Ishikawa (cell line): ENCODE measurements at regions not wholly inside any gene's neighbourhood (a gene's known extent, or its start where the extent isn't known, plus 50 kb on each side); places are given as distances from the start of the nearest gene placed in this dataset.

Source experiments
- EP300 ChIP-seq: IDR thresholded peaks from 2 replicates; pipeline ENCODE4 v1.6.1; 2012; ENCODE audit warnings: borderline replicate concordance
- FOXM1 ChIP-seq: IDR thresholded peaks from 2 replicates; pipeline ENCODE4 v1.6.1; 2012; ENCODE audit warnings: low read depth, borderline replicate concordance
- MAX ChIP-seq: IDR thresholded peaks from 2 replicates; pipeline ENCODE4 v1.6.1; 2012
- REST ChIP-seq: IDR thresholded peaks from 2 replicates; pipeline ENCODE4 v1.6.1; 2012; ENCODE audit warnings: low read depth, mild to moderate bottlenecking
- TAF1 ChIP-seq: IDR thresholded peaks from 2 replicates; pipeline ENCODE4 v1.6.1; 2012; ENCODE audit warnings: low read depth, mild to moderate bottlenecking
- USF1 ChIP-seq: IDR thresholded peaks from 2 replicates; pipeline ENCODE4 v1.6.1; 2012
- YY1 ChIP-seq: IDR thresholded peaks from 2 replicates; pipeline ENCODE4 v1.6.1; 2012; ENCODE audit warnings: low read depth
- ZBTB7A ChIP-seq: IDR thresholded peaks from 2 replicates; pipeline ENCODE4 v1.6.1; 2012; ENCODE audit warnings: low read depth

GRCh38 chr5:67844924-67845323, 370.6 kb upstream of the PIK3R1 start:
- no peak for TF ChIP-seq REST
- TF ChIP-seq ZBTB7A = no peak
- no peak for TF ChIP-seq EP300
- TF ChIP-seq TAF1 = no peak
- no peak for TF ChIP-seq USF1
- TF ChIP-seq YY1 = no peak
- TF ChIP-seq FOXM1 = no peak
- no peak for TF ChIP-seq MAX
